ENCODE measurements at regions not wholly inside any gene's neighbourhood (a gene's known extent, or its start where the extent isn't known, plus 50 kb on each side); places are given as distances from the start of the nearest gene placed in this dataset.
"Not testable (repeated sequence)": the region's sequence is repeated elsewhere in the genome, so short reads cannot be mapped to it uniquely, and the experiment has no call there.

- Mint-ChIP-seq H3K4me3 (ENCODE audit: unreplicated experiment) (no peak overlapping the region), H3K4me1 (ENCODE audit: low read depth, unreplicated experiment) (no peaks in the 10 kb centered on the region), H3K27ac (ENCODE audit: unreplicated experiment) (no peak overlapping the region), H3K36me3 (ENCODE audit: insufficient read depth, unreplicated experiment) (no peaks in the 10 kb centered on the region), H3K27me3 (ENCODE audit: insufficient read depth, unreplicated experiment) (peaks cover 11% of the 10 kb centered on the region), H3K9me3 (ENCODE audit: unreplicated experiment) (no peaks in the 10 kb centered on the region)
- Histone ChIP-seq H3K4me3 (ENCODE audit: low read depth, low read length) (no peak overlapping the region), H3K9me3 (no peaks in the 10 kb centered on the region; the same call in 1 of the 2 replicates), H3K27me3 (replicated peaks; ENCODE audit: control insufficient read depth, insufficient read depth, low read length) (no peaks in the 10 kb centered on the region; the same call in 1 of the 2 replicates), H3K36me3 (ENCODE audit: control insufficient read depth, insufficient read depth, low read length) (no peaks in the 10 kb centered on the region), H3K4me1 (no peaks in the 10 kb centered on the region)
- POLR2A ChIA-PET = no interaction called here
- intact Hi-C loops (cut with micrococcal nuclease; ENCODE audit: unreplicated experiment) = no loop called here
- no peak for DNase-seq
- BruUV-seq (replicated peaks) = no TSS peak
- TF ChIP-seq CTCF (IDR thresholded peaks at IDR 0.05; ENCODE audit: insufficient read depth in 1 of 2, low read depth in 1 of 2, low read length in 1 of 2, severe bottlenecking in 1 of 2, unreplicated experiment in 1 of 2) = no peak
- CTCF ChIA-PET = no interaction called here
These were observed 56.8 kb upstream of the WDR11 start for GRCh38 chr10:120794390-120794789.

GRCh38 chr10:120798276-120798675, 52.9 kb upstream of the WDR11 start:
- H3K4me1 Mint-ChIP-seq (ENCODE audit: low read depth, unreplicated experiment); H3K27ac Mint-ChIP-seq (ENCODE audit: unreplicated experiment); H3K36me3 ChIP-seq (ENCODE audit: control insufficient read depth, insufficient read depth, low read length); H3K27me3 Mint-ChIP-seq (ENCODE audit: insufficient read depth, unreplicated experiment); H3K27me3 ChIP-seq (replicated peaks; ENCODE audit: control insufficient read depth, insufficient read depth, low read length); CTCF ChIA-PET; intact Hi-C loops (cut with micrococcal nuclease; ENCODE audit: unreplicated experiment); DNase-seq; H3K4me3 Mint-ChIP-seq (ENCODE audit: unreplicated experiment); H3K36me3 Mint-ChIP-seq (ENCODE audit: insufficient read depth, unreplicated experiment); POLR2A ChIA-PET; H3K9me3 ChIP-seq; BruUV-seq (replicated peaks); H3K4me1 ChIP-seq; H3K9me3 Mint-ChIP-seq (ENCODE audit: unreplicated experiment); H3K4me3 ChIP-seq (ENCODE audit: low read depth, low read length): not testable (repeated sequence)

- Histone ChIP-seq H3K27me3 (replicated peaks; ENCODE audit: control insufficient read depth, insufficient read depth, low read length) (no peaks in the 10 kb centered on the region), H3K4me1 (no peaks in the 10 kb centered on the region), H3K9me3 (no peaks in the 10 kb centered on the region; the same call in 1 of the 2 replicates), H3K4me3 (ENCODE audit: low read depth, low read length) (no peak overlapping the region), H3K36me3 (ENCODE audit: control insufficient read depth, insufficient read depth, low read length) (no peaks in the 10 kb centered on the region)
- Mint-ChIP-seq H3K4me3 (ENCODE audit: unreplicated experiment) (no peak overlapping the region), H3K9me3 (ENCODE audit: unreplicated experiment) (no peaks in the 10 kb centered on the region), H3K27ac (ENCODE audit: unreplicated experiment) (no peak overlapping the region), H3K36me3 (ENCODE audit: insufficient read depth, unreplicated experiment) (no peaks in the 10 kb centered on the region), H3K4me1 (ENCODE audit: low read depth, unreplicated experiment) (no peaks in the 10 kb centered on the region), H3K27me3 (ENCODE audit: insufficient read depth, unreplicated experiment) (peaks cover 6% of the 10 kb centered on the region)
- BruUV-seq (replicated peaks) = no TSS peak
- intact Hi-C loops (cut with micrococcal nuclease; ENCODE audit: unreplicated experiment) = no loop called here
- CTCF ChIA-PET = no interaction called here
- no peak for DNase-seq
- POLR2A ChIA-PET = no interaction called here
- TF ChIP-seq CTCF (IDR thresholded peaks at IDR 0.05; ENCODE audit: insufficient read depth in 1 of 2, low read depth in 1 of 2, low read length in 1 of 2, severe bottlenecking in 1 of 2, unreplicated experiment in 1 of 2) = no peak
These were observed 51.3 kb upstream of the WDR11 start for GRCh38 chr10:120799849-120800248.

Measured in Caco-2 (cell line).